Liver (tissue), 8 donors: ENCODE measurements at regions not wholly inside any gene's neighbourhood (a gene's known extent, or its start where the extent isn't known, plus 50 kb on each side); places are given as distances from the start of the nearest gene placed in this dataset.

Experiments
- DNase-seq: peaks from one replicate; pipeline ENCODE4 v3.0.0-alpha.2; 2017; ENCODE audit warnings: low spot score
- H3K27ac ChIP-seq, 2 donors: one replicate each; pipeline ENCODE4 v1.7.0; 2013; ENCODE audit warnings: inconsistent platforms in 2 of 2, low read length in 2 of 2, control low read depth in 1 of 2, low read depth in 1 of 2, mild to moderate bottlenecking in 1 of 2
- H3K27me3 ChIP-seq, 4 donors: one replicate each; pipeline versions ENCODE4 v1.6.1 to v1.7.0; 2013; ENCODE audit warnings: low read length in 3 of 4, inconsistent platforms in 1 of 4, mild to moderate bottlenecking in 1 of 4, moderate library complexity in 1 of 4; ENCODE audit not compliant: control insufficient read depth in 4 of 4, insufficient read depth in 4 of 4
- H3K36me3 ChIP-seq, 4 donors: one replicate each; pipeline versions ENCODE4 v1.6.1 to v1.7.0; 2013; ENCODE audit warnings: low read length in 3 of 4, mild to moderate bottlenecking in 3 of 4, low read depth in 1 of 4, moderate library complexity in 1 of 4; ENCODE audit not compliant: control insufficient read depth in 4 of 4, insufficient read depth in 3 of 4
- H3K4me1 ChIP-seq, 4 donors: one replicate each; pipeline versions ENCODE4 v1.6.1 to v1.7.0; 2013; ENCODE audit warnings: low read length in 3 of 4, mild to moderate bottlenecking in 3 of 4, moderate library complexity in 1 of 4; ENCODE audit not compliant: control insufficient read depth in 4 of 4, insufficient read depth in 4 of 4
- H3K4me3 ChIP-seq, 3 donors: one replicate each; pipeline versions ENCODE4 v1.6.1 to v1.7.0; 2013; ENCODE audit warnings: low read length in 3 of 3, control low read depth in 1 of 3, low read depth in 1 of 3, mild to moderate bottlenecking in 1 of 3
- H3K9ac ChIP-seq, 2 donors: one replicate each; pipeline ENCODE4 v1.7.0; 2013; ENCODE audit warnings: low read length in 2 of 2, mild to moderate bottlenecking in 2 of 2, moderate library complexity in 2 of 2, control low read depth in 1 of 2, low read depth in 1 of 2
- H3K9me3 ChIP-seq, 4 donors: one replicate each; pipeline versions ENCODE4 v1.6.1 to v1.7.0; 2013; ENCODE audit warnings: low read length in 3 of 4; ENCODE audit not compliant: control insufficient read depth in 4 of 4
- EGR1 ChIP-seq, 2 donors: IDR thresholded peaks; 2 replicates each; pipeline ENCODE4 v1.6.1; 2016 to 2018; ENCODE audit warnings: antibody characterized with exemption in 2 of 2, low read depth in 2 of 2
- FOXA1 ChIP-seq: IDR thresholded peaks from 2 replicates; pipeline ENCODE4 v1.6.1; 2016; ENCODE audit warnings: antibody characterized with exemption
- FOXA2 ChIP-seq: IDR thresholded peaks from 2 replicates; pipeline ENCODE4 v1.6.1; 2016; ENCODE audit warnings: antibody characterized with exemption
- GABPA ChIP-seq, 2 donors: IDR thresholded peaks in 1 of 2; conservative IDR thresholded peaks in 1 of 2; 2 replicates each; pipeline ENCODE4 v1.6.1; 2016; ENCODE audit warnings: antibody characterized with exemption in 2 of 2, mild to moderate bottlenecking in 1 of 2, moderate library complexity in 1 of 2
- HNF4G ChIP-seq: IDR thresholded peaks from 2 replicates; pipeline ENCODE4 v1.6.1; 2016; ENCODE audit warnings: antibody characterized with exemption
- JUND ChIP-seq, 2 donors: IDR thresholded peaks; 2 replicates each; pipeline ENCODE4 v1.6.1; 2016; ENCODE audit warnings: antibody characterized with exemption in 2 of 2
- MAX ChIP-seq: IDR thresholded peaks from 2 replicates; pipeline ENCODE4 v1.6.1; 2016; ENCODE audit warnings: antibody characterized with exemption
- RAD21 ChIP-seq, 2 donors: IDR thresholded peaks; 2 replicates each; pipeline ENCODE4 v1.6.1; 2016; ENCODE audit warnings: antibody characterized with exemption in 2 of 2, mild to moderate bottlenecking in 2 of 2
- RXRA ChIP-seq, 2 donors: IDR thresholded peaks; 2 replicates each; pipeline ENCODE4 v1.6.1; 2017 to 2018; ENCODE audit warnings: antibody characterized with exemption in 2 of 2, mild to moderate bottlenecking in 1 of 2
- TAF1 ChIP-seq: conservative IDR thresholded peaks from 2 replicates; pipeline ENCODE4 v1.6.1; 2016; ENCODE audit warnings: antibody characterized with exemption, mild to moderate bottlenecking
- ZBTB33 ChIP-seq: IDR thresholded peaks from 2 replicates; pipeline ENCODE4 v1.6.1; 2016; ENCODE audit warnings: antibody characterized with exemption
- WGBS: extraction: QIAGEN DNeasy Blood & Tissue Kit; methylation state at CpG from one replicate; pipeline ENCODE4 v1.1.7; 2013; 5-methylcytosine and 5-hydroxymethylcytosine counted together
- TF ChIP-seq, protein P1 (sequence below): fragments of 150-350 bp; IDR thresholded peaks from 2 replicates; pipeline ENCODE4 v1.5.1; 2017; ENCODE audit warnings: improper control_type of control experiment, low read depth, low read length; ENCODE audit not compliant: missing input control
- TF ChIP-seq, protein P2 (sequence below): IDR thresholded peaks from 2 replicates; pipeline ENCODE4 v1.6.1; 2016; ENCODE audit warnings: antibody characterized with exemption, mild to moderate bottlenecking
- TF ChIP-seq, protein P3 (sequence below): IDR thresholded peaks from 2 replicates; pipeline ENCODE4 v1.6.1; 2016; ENCODE audit warnings: antibody characterized with exemption
- donor health status: healthy.
- donor health status: healthy.
- donor health status: healthy.
- donor health status: healthy.
- donor health status: healthy.

DNA sequence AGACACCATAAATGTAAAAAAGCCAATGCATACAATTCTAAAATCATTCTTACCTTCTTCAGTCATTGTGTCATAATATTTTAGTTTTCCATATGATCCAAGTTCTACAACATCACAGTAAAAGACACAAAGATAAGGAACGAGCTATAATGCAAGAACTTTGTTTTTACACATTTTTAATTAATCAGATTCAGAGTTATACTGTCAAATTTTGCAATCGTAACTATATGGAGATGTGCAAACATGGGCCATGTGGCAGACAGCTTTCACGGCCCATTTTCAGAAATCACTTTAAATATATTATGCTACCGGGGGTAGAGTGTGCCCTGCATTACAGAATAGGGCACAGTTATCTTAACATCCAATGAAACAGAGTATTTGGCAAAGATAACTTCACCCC, 188.4 kb downstream of the ACER2 start:
- DNase-seq: no peak
- H3K4me1 ChIP-seq: no peaks in the 10 kb centered on the region
- H3K9ac ChIP-seq: no peak overlapping the region
- TF ChIP-seq ZBTB33 (no peak), FOXA2 (no peak), EGR1 (IDR thresholded peaks at IDR 0.05; ENCODE audit: low read depth in 2 of 2) (no peak), FOXA1 (no peak), RAD21 (IDR thresholded peaks at IDR 0.05) (no peak), MAX (no peak), RXRA (IDR thresholded peaks at IDR 0.05) (no peak), HNF4G (no peak), GABPA (IDR thresholded peaks at IDR 0.05 in 1 of 2, conservative IDR thresholded peaks at IDR 0.05 in 1 of 2) (no peak)
- TF ChIP-seq, protein P1, sequence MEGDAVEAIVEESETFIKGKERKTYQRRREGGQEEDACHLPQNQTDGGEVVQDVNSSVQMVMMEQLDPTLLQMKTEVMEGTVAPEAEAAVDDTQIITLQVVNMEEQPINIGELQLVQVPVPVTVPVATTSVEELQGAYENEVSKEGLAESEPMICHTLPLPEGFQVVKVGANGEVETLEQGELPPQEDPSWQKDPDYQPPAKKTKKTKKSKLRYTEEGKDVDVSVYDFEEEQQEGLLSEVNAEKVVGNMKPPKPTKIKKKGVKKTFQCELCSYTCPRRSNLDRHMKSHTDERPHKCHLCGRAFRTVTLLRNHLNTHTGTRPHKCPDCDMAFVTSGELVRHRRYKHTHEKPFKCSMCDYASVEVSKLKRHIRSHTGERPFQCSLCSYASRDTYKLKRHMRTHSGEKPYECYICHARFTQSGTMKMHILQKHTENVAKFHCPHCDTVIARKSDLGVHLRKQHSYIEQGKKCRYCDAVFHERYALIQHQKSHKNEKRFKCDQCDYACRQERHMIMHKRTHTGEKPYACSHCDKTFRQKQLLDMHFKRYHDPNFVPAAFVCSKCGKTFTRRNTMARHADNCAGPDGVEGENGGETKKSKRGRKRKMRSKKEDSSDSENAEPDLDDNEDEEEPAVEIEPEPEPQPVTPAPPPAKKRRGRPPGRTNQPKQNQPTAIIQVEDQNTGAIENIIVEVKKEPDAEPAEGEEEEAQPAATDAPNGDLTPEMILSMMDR: no peak
- TF ChIP-seq, protein P2, sequence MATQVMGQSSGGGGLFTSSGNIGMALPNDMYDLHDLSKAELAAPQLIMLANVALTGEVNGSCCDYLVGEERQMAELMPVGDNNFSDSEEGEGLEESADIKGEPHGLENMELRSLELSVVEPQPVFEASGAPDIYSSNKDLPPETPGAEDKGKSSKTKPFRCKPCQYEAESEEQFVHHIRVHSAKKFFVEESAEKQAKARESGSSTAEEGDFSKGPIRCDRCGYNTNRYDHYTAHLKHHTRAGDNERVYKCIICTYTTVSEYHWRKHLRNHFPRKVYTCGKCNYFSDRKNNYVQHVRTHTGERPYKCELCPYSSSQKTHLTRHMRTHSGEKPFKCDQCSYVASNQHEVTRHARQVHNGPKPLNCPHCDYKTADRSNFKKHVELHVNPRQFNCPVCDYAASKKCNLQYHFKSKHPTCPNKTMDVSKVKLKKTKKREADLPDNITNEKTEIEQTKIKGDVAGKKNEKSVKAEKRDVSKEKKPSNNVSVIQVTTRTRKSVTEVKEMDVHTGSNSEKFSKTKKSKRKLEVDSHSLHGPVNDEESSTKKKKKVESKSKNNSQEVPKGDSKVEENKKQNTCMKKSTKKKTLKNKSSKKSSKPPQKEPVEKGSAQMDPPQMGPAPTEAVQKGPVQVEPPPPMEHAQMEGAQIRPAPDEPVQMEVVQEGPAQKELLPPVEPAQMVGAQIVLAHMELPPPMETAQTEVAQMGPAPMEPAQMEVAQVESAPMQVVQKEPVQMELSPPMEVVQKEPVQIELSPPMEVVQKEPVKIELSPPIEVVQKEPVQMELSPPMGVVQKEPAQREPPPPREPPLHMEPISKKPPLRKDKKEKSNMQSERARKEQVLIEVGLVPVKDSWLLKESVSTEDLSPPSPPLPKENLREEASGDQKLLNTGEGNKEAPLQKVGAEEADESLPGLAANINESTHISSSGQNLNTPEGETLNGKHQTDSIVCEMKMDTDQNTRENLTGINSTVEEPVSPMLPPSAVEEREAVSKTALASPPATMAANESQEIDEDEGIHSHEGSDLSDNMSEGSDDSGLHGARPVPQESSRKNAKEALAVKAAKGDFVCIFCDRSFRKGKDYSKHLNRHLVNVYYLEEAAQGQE: no peak
- TF ChIP-seq, protein P3, sequence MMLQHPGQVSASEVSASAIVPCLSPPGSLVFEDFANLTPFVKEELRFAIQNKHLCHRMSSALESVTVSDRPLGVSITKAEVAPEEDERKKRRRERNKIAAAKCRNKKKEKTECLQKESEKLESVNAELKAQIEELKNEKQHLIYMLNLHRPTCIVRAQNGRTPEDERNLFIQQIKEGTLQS: no peak
- no peaks in the 10 kb centered on the region for H3K9me3 ChIP-seq
- H3K27me3 ChIP-seq: peaks cover 0 to 4% (median 0%) of the 10 kb centered on the region in 4 donors
- no peaks in the 10 kb centered on the region for H3K36me3 ChIP-seq
- WGBS: 54% methylated on average over 4 of the region's 4 CpGs
- no peak overlapping the region for H3K27ac ChIP-seq
- H3K4me3 ChIP-seq: no peak overlapping the region

DNA sequence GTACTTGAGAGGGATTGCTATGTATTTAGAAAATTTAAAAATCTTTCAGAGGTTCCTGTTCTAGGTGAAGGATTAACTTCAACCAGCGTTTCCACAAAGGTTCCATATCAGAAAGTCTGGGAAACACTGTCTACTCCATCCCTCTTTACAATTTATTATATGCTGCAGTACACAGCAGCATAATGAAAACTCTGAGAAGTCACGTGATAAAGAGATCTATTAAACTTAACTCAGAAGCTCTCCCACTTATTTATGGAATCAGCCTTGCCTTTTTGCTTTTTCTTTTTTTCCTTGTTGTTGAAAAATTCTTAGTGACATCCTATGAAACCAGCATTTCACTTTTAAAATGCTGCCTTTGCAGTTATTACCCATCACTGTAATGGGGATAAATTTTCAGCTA, 186.2 kb downstream of the ACER2 start:
- H3K4me3 ChIP-seq: no peak overlapping the region
- no peaks in the 10 kb centered on the region for H3K36me3 ChIP-seq
- H3K9ac ChIP-seq: no peak overlapping the region
- no peak for TF ChIP-seq FOXA2
- no peak for TF ChIP-seq RAD21 (IDR thresholded peaks at IDR 0.05)
- no peak for TF ChIP-seq JUND (IDR thresholded peaks at IDR 0.05)
- no peak for TF ChIP-seq HNF4G
- no peak for TF ChIP-seq EGR1 (IDR thresholded peaks at IDR 0.05; ENCODE audit: low read depth in 2 of 2)
- no peak for TF ChIP-seq FOXA1
- TF ChIP-seq, protein P1: no peak
- TF ChIP-seq RXRA (IDR thresholded peaks at IDR 0.05): no peak
- TF ChIP-seq TAF1: no peak
- H3K9me3 ChIP-seq: no peaks in the 10 kb centered on the region
- WGBS: 53% methylated on average over 2 of the region's 2 CpGs
- H3K4me1 ChIP-seq: no peaks in the 10 kb centered on the region
- no peak for DNase-seq
- H3K27ac ChIP-seq: no peak overlapping the region
- peaks cover 0 to 4% (median 0%) of the 10 kb centered on the region in 4 donors for H3K27me3 ChIP-seq
